IMR-90 (cell line): ENCODE measurements at regions not wholly inside any gene's neighbourhood (a gene's known extent, or its start where the extent isn't known, plus 50 kb on each side); places are given as distances from the start of the nearest gene placed in this dataset.

ENCODE experiments used
- ATAC-seq: fragments of 200-7000 bp; cut with Tn5 transposase; 2 replicates; pipeline ENCODE4 v1.9.1; 2020; ENCODE audit warnings: low read depth, mild to moderate bottlenecking, moderate library complexity
- BruUV-seq: library from RNA; stranded (reverse); fragments of 400-500 nt; replicated peaks from 2 replicates; lab custom pipeline; 2021; lab: Mats Ljungman, UMichigan
- CTCF ChIA-PET: fragments of 300-600 bp; formaldehyde crosslinking; extraction: SDS; loops from one replicate; lab custom pipeline; 2021; ENCODE audit warnings: antibody characterized with exemption; lab: Yijun Ruan, JAX
- POLR2A ChIA-PET: fragments of 300-600 bp; sonication (Branson Sonifier 250); formaldehyde crosslinking; loops from one replicate; lab custom pipeline; 2022; ENCODE audit warnings: antibody characterized with exemption; ENCODE audit not compliant: unreplicated experiment; lab: Charles Lee
- DNase-seq: peaks from one replicate; pipeline ENCODE4 v3.0.0; 2013
- H2AFZ ChIP-seq: replicated peaks from 2 replicates; pipeline ENCODE3; 2013; ENCODE audit warnings: low read length, mild to moderate bottlenecking; ENCODE audit not compliant: poor library complexity
- H2AK5ac ChIP-seq: 2 replicates; pipeline ENCODE4 v1.6.1; 2013; ENCODE audit warnings: low read depth, low read length, inconsistent platforms
- H2AK9ac ChIP-seq: replicated peaks from 2 replicates; pipeline ENCODE3; 2013; ENCODE audit warnings: mild to moderate bottlenecking, low read depth, low read length, moderate library complexity; ENCODE audit not compliant: poor library complexity
- H2BK120ac ChIP-seq: 2 replicates; pipeline ENCODE4 v1.6.1; 2013; ENCODE audit warnings: low read depth, low read length, inconsistent platforms
- H2BK15ac ChIP-seq: 3 replicates; pipeline ENCODE4 v1.6.1; 2013; ENCODE audit warnings: low read depth, low read length, inconsistent platforms
- H2BK20ac ChIP-seq: 2 replicates; pipeline ENCODE4 v1.6.1; 2013; ENCODE audit warnings: low read depth, mild to moderate bottlenecking, inconsistent platforms, low read length, moderate library complexity
- H2BK5ac ChIP-seq: 2 replicates; pipeline ENCODE4 v1.6.1; 2013; ENCODE audit warnings: mild to moderate bottlenecking, low read depth, low read length, inconsistent platforms; ENCODE audit not compliant: poor library complexity, severe bottlenecking
- H3K14ac ChIP-seq: replicated peaks from 2 replicates; pipeline ENCODE4 v1.6.1; 2013; ENCODE audit warnings: low read depth, low read length, inconsistent platforms
- H3K18ac ChIP-seq: 2 replicates; pipeline ENCODE4 v1.6.1; 2013; ENCODE audit warnings: low read depth, low read length, control low read depth
- H3K23ac ChIP-seq: 2 replicates; pipeline ENCODE4 v1.6.1; 2013; ENCODE audit warnings: low read depth, low read length, inconsistent platforms
- H3K27ac ChIP-seq: 2 replicates; pipeline ENCODE4 v1.5.1; 2013; ENCODE audit warnings: mild to moderate bottlenecking, control low read depth, low read length; ENCODE audit not compliant: insufficient read depth
- H3K27me3 ChIP-seq: 2 replicates; pipeline ENCODE4 v1.6.1; 2013; ENCODE audit warnings: low read length; ENCODE audit not compliant: control insufficient read depth, insufficient read depth
- H3K36me3 ChIP-seq: 2 replicates; pipeline ENCODE4 v1.6.1; 2013; ENCODE audit warnings: low read length, mixed read lengths; ENCODE audit not compliant: control insufficient read depth, insufficient read depth
- H3K4ac ChIP-seq: 2 replicates; pipeline ENCODE4 v1.6.1; 2013; ENCODE audit warnings: low read depth, low read length, inconsistent platforms
- H3K4me1 ChIP-seq: 2 replicates; pipeline ENCODE4 v1.6.1; 2013; ENCODE audit warnings: low read length, mixed read lengths; ENCODE audit not compliant: control insufficient read depth, insufficient read depth
- H3K4me2 ChIP-seq: 2 replicates; pipeline ENCODE4 v1.6.1; 2013; ENCODE audit warnings: low read depth, mild to moderate bottlenecking, control low read depth, low read length, moderate library complexity
- H3K4me3 ChIP-seq: 2 replicates; pipeline ENCODE4 v1.5.1; 2013; ENCODE audit warnings: low read depth, mild to moderate bottlenecking, control low read depth, low read length, moderate library complexity; ENCODE audit not compliant: insufficient read depth
- H3K56ac ChIP-seq: 2 replicates; pipeline ENCODE4 v1.6.1; 2013; ENCODE audit warnings: low read length, inconsistent platforms; ENCODE audit not compliant: insufficient read depth; ENCODE audit errors: extremely low read depth
- H3K79me1 ChIP-seq, 2 experiments: 2 replicates each; pipeline ENCODE4 v1.6.1; 2013; ENCODE audit warnings: low read length in 2 of 2, inconsistent platforms in 1 of 2, low read depth in 1 of 2
- H3K9ac ChIP-seq: 2 replicates; pipeline ENCODE4 v1.6.1; 2013; ENCODE audit warnings: low read depth, low read length, control low read depth
- H3K9me1 ChIP-seq: 2 replicates; pipeline ENCODE4 v1.6.1; 2013; ENCODE audit warnings: low read length, inconsistent platforms; ENCODE audit not compliant: insufficient read depth
- H3K9me3 ChIP-seq: 2 replicates; pipeline ENCODE4 v1.6.1; 2013; ENCODE audit warnings: low read length; ENCODE audit not compliant: control insufficient read depth, insufficient read depth
- H4K20me1 ChIP-seq: 2 replicates; pipeline ENCODE4 v1.6.1; 2013; ENCODE audit warnings: low read length, inconsistent platforms; ENCODE audit not compliant: insufficient read depth
- H4K5ac ChIP-seq: 2 replicates; pipeline ENCODE4 v1.6.1; 2013; ENCODE audit warnings: mild to moderate bottlenecking, low read depth, low read length, control low read depth
- H4K8ac ChIP-seq, 2 experiments: 2 replicates each; pipeline ENCODE4 v1.6.1; 2013; ENCODE audit warnings: low read depth in 2 of 2, low read length in 2 of 2, control low read depth in 1 of 2, inconsistent platforms in 1 of 2
- H4K91ac ChIP-seq: 2 replicates; pipeline ENCODE4 v1.6.1; 2013; ENCODE audit warnings: low read depth, low read length, inconsistent platforms; ENCODE audit not compliant: insufficient read depth
- BHLHE40 ChIP-seq: fragments of 150-350 bp; IDR thresholded peaks from 2 replicates; pipeline ENCODE4 v1.6.1; 2016; ENCODE audit warnings: mild to moderate bottlenecking, low read depth, low read length
- CEBPB ChIP-seq: IDR thresholded peaks from 2 replicates; pipeline ENCODE4 v1.6.1; 2012; ENCODE audit warnings: low read depth, low read length, improper control_type of control experiment
- CTCF ChIP-seq: conservative IDR thresholded peaks from 2 replicates; pipeline ENCODE4 v1.5.1; 2012; ENCODE audit warnings: mild to moderate bottlenecking, low read depth, low read length, improper control_type of control experiment
- ELK1 ChIP-seq: fragments of 150-350 bp; IDR thresholded peaks from 2 replicates; pipeline ENCODE4 v1.6.1; 2016; ENCODE audit warnings: low read depth, mild to moderate bottlenecking, low read length, moderate library complexity, borderline replicate concordance
- FOS ChIP-seq: fragments of 150-350 bp; IDR thresholded peaks from 2 replicates; pipeline ENCODE4 v1.6.1; 2016; ENCODE audit warnings: low read depth, low read length
- MAFK ChIP-seq: IDR thresholded peaks from 2 replicates; pipeline ENCODE4 v1.6.1; 2012; ENCODE audit warnings: low read depth, low read length, improper control_type of control experiment
- MAZ ChIP-seq: IDR thresholded peaks from 2 replicates; pipeline ENCODE4 v1.6.1; 2012; ENCODE audit warnings: low read depth, mild to moderate bottlenecking, low read length, improper control_type of control experiment, moderate library complexity, borderline replicate concordance
- MXI1 ChIP-seq: IDR thresholded peaks from 2 replicates; pipeline ENCODE4 v1.6.1; 2012; ENCODE audit warnings: low read depth, mild to moderate bottlenecking, low read length, moderate library complexity, borderline replicate concordance
- NFE2L2 ChIP-seq: fragments of 150-350 bp; IDR thresholded peaks from 2 replicates; pipeline ENCODE4 v1.6.1; 2016; ENCODE audit warnings: low read depth, mild to moderate bottlenecking, low read length
- POLR2A ChIP-seq: IDR thresholded peaks from 2 replicates; pipeline ENCODE4 v1.6.1; 2012; ENCODE audit warnings: mild to moderate bottlenecking, low read depth, low read length
- RAD21 ChIP-seq: IDR thresholded peaks from 2 replicates; pipeline ENCODE4 v1.6.1; 2012; ENCODE audit warnings: low read length, improper control_type of control experiment
- RFX5 ChIP-seq: IDR thresholded peaks from 2 replicates; pipeline ENCODE4 v1.8.0; 2012; ENCODE audit warnings: low read depth, mild to moderate bottlenecking, low read length, moderate library complexity
- SMC3 ChIP-seq: fragments of 150-350 bp; IDR thresholded peaks from 2 replicates; pipeline ENCODE4 v1.6.1; 2016; ENCODE audit warnings: low read depth, mild to moderate bottlenecking, antibody characterized with exemption, low read length, moderate library complexity
- USF2 ChIP-seq: fragments of 150-350 bp; IDR thresholded peaks from 2 replicates; pipeline ENCODE4 v1.6.1; 2017; ENCODE audit warnings: mild to moderate bottlenecking, antibody characterized with exemption, low read length, low read depth
- WGBS, 2 experiments: methylation state at CpG; one replicate each; pipeline versions ENCODE4 v1.1.5 to v1.1.7; 2013; ENCODE audit warnings: missing lambda C conversion rate in 2 of 2; ENCODE audit not compliant: insufficient read length in 1 of 2; ENCODE audit errors: extremely low coverage in 2 of 2; 5-methylcytosine and 5-hydroxymethylcytosine counted together
- dilution Hi-C: fragments of 300-500 bp; cut with HindIII; formaldehyde crosslinking; loops from one replicate; pipeline ENCODE4 v1.14.3; 2018; ENCODE audit warnings: low sequenced_read_pairs; ENCODE audit not compliant: unreplicated experiment
- in situ Hi-C: fragments of 300-500 bp; cut with MboI; formaldehyde crosslinking; loops from 3 replicates; pipeline ENCODE4 v1.14.3; 2019; ENCODE audit warnings: low sequenced_read_pairs, inconsistent platforms, mixed read lengths
- intact Hi-C: fragments of 100-400 bp; cut with micrococcal nuclease; formaldehyde crosslinking; loops from 2 replicates; pipeline ENCODE4 v1.10.0; 2022

GRCh38 chr2:183536714-183537113 is 412.5 kb downstream of the NUP35 start:
- no TSS peak for BruUV-seq
- intact Hi-C loops = no loop called here

More at GRCh38 chr2:183536714-183537113, 412.5 kb downstream of the NUP35 start:
- H3K9me3 ChIP-seq = peaks cover 5% of the 10 kb centered on the region; the same call in 1 of the 2 replicates
- H3K4me3 ChIP-seq = no peak overlapping the region
- no peak overlapping the region for H2BK120ac ChIP-seq
- no peak overlapping the region for H3K9ac ChIP-seq
- no peak overlapping the region for H3K56ac ChIP-seq
- H4K5ac ChIP-seq = no peak overlapping the region
- H2AK5ac ChIP-seq = no peak overlapping the region
- no peak overlapping the region for H4K8ac ChIP-seq
- H3K36me3 ChIP-seq = no peaks in the 10 kb centered on the region
- no peak overlapping the region for H2BK20ac ChIP-seq
- H2AK9ac ChIP-seq = no peak overlapping the region
- no peaks in the 10 kb centered on the region for H3K79me1 ChIP-seq
- TF ChIP-seq MXI1 (no peak), POLR2A (no peak), RFX5 (no peak), NFE2L2 (no peak), ELK1 (no peak), SMC3 (no peak), CTCF (no peak), RAD21 (no peak), USF2 (no peak), MAZ (no peak), BHLHE40 (no peak), CEBPB (no peak), MAFK (no peak), FOS (no peak)
- POLR2A ChIA-PET = no interaction called here
- CTCF ChIA-PET = no interaction called here
- H2BK15ac ChIP-seq = no peak overlapping the region
- H3K4me1 ChIP-seq = no peaks in the 10 kb centered on the region
- no peaks in the 10 kb centered on the region for H4K20me1 ChIP-seq
- H3K4me2 ChIP-seq = no peak overlapping the region
- dilution Hi-C loops (no loop called here), in situ Hi-C loops (no loop called here)
- no peak overlapping the region for H3K23ac ChIP-seq
- no peak overlapping the region for H3K18ac ChIP-seq
- H3K27me3 ChIP-seq = no peaks in the 10 kb centered on the region
- H3K9me1 ChIP-seq = no peaks in the 10 kb centered on the region
- H3K27ac ChIP-seq = no peak overlapping the region
- H2AFZ ChIP-seq = no peak overlapping the region
- no peak overlapping the region for H4K91ac ChIP-seq
- DNase-seq = no peak
- H3K4ac ChIP-seq = no peak overlapping the region
- no CpG with 5 or more reads among the region's 3 CpGs for whole genome bisulfite sequencing, 2 experiments
- H3K14ac ChIP-seq = no peak overlapping the region
- H2BK5ac ChIP-seq = no peak overlapping the region
- no peak for ATAC-seq
